NCI-H345 (cell line): ENCODE measurements at regions not wholly inside any gene's neighbourhood (a gene's known extent, or its start where the extent isn't known, plus 50 kb on each side); places are given as distances from the start of the nearest gene placed in this dataset.

Source experiments
- DNase-seq: peaks from one replicate; lab custom pipeline; 2025; lab: John Stamatoyannopoulos, UW

GRCh38 chr5:164600274-164600673 is 1094.9 kb downstream of the MAT2B start:
- no peak for DNase-seq

- DNase-seq: no peak
Measured at GRCh38 chr5:164600929-164601535, 1095.6 kb downstream of the MAT2B start.

GRCh38 chr5:164608507-164608906 is 1103.1 kb downstream of the MAT2B start:
- no peak for DNase-seq

- DNase-seq: no peak
Measured at GRCh38 chr5:164610374-164610773, 1105.0 kb downstream of the MAT2B start.

GRCh38 chr5:164614707-164615106 is 1109.3 kb downstream of the MAT2B start:
- DNase-seq: no peak

- DNase-seq: no peak
Measured at GRCh38 chr5:164617290-164617689, 1111.9 kb downstream of the MAT2B start.

GRCh38 chr5:164627021-164627420 is 1121.6 kb downstream of the MAT2B start:
- no peak for DNase-seq

- no peak for DNase-seq
Measured at GRCh38 chr5:164636456-164636855, 1131.0 kb downstream of the MAT2B start.

GRCh38 chr5:164637931-164638521 is 1132.6 kb downstream of the MAT2B start:
- no peak for DNase-seq

GRCh38 chr5:164649266-164649665 is 1143.8 kb downstream of the MAT2B start:
- DNase-seq: no peak

- no peak for DNase-seq
Measured at GRCh38 chr5:164650427-164650826, 1145.0 kb downstream of the MAT2B start.

GRCh38 chr5:164651546-164652275 is 1146.3 kb downstream of the MAT2B start:
- no peak for DNase-seq

GRCh38 chr5:164652276-164652660 is 1146.8 kb downstream of the MAT2B start:
- no peak for DNase-seq

- no peak for DNase-seq
Measured at GRCh38 chr5:164663198-164663989, 1158.0 kb downstream of the MAT2B start.

- DNase-seq: no peak
Measured at GRCh38 chr5:164671640-164672039, 1166.2 kb downstream of the MAT2B start.

GRCh38 chr5:164672205-164672604 is 1166.8 kb downstream of the MAT2B start:
- DNase-seq: no peak

- DNase-seq: no peak
Measured at GRCh38 chr5:164672931-164673694, 1167.7 kb downstream of the MAT2B start.

GRCh38 chr5:164679461-164679860 is 1174.0 kb downstream of the MAT2B start:
- no peak for DNase-seq

GRCh38 chr5:164680216-164680615 is 1174.8 kb downstream of the MAT2B start:
- no peak for DNase-seq

- DNase-seq: no peak
Measured at GRCh38 chr5:164680812-164681520, 1175.5 kb downstream of the MAT2B start.

- no peak for DNase-seq
Measured at GRCh38 chr5:164687391-164687790, 1182.0 kb downstream of the MAT2B start.
